ENCODE measurements at regions not wholly inside any gene's neighbourhood (a gene's known extent, or its start where the extent isn't known, plus 50 kb on each side); places are given as distances from the start of the nearest gene placed in this dataset.

DNA sequence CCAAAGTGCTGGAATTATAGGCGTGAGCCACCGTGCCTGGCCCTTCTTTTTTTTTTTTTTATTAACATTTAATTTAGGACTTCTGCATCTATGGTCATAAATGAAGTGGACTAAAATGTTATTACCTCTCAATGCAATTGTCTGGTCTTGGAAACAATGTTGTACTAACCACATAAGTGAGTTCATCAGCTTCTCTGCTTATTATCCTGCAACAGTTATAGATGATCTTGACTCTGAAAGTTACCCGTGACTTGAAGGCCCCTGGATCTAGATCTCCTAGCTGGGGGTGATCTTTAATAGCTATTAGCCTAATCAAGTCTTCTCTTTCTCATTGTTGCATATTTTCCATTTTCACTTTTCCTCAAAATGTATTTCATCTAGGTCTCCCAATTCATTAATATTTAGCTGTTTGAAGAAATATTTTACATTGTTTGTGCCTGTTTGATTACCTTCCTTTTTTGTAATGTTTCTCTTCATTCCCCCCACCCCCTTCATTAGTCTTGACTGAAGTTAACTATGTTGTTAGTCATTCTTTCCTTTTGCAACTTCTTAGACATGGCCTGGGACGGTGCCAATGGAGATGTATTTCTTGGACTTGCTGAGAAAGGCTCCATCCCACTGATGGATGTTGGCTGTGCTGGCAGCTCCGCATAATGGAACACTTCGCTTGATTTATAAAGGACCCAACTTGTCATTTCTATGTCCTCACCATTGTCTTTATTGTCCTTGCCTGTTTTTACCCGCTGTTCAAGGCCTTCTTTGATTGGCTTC lies 141.6 kb upstream of the RIOK3 start:
- Histone ChIP-seq H3K36me3 (ENCODE audit: insufficient read depth, insufficient read length, low read length) (no peaks in the 10 kb centered on the region), H3K9ac (ENCODE audit: insufficient read length, low read depth) (no peak overlapping the region), H3K9me3 (ENCODE audit: insufficient read depth, low read length) (peaks cover 11% of the 10 kb centered on the region), H3K4me3 (ENCODE audit: insufficient read length, low read depth) (no peak overlapping the region), H3K27me3 (ENCODE audit: insufficient read depth, insufficient read length) (no peaks in the 10 kb centered on the region), H3K4me1 (ENCODE audit: insufficient read depth, insufficient read length) (no peaks in the 10 kb centered on the region)
- TF ChIP-seq YY1 (IDR thresholded peaks at IDR 0.05; ENCODE audit: insufficient read depth, insufficient read length) (no peak), ZNF274 (IDR thresholded peaks at IDR 0.05; ENCODE audit: low read depth, low read length) (no peak), SUZ12 (IDR thresholded peaks at IDR 0.05; ENCODE audit: extremely low read depth, insufficient read depth, insufficient read length) (no peak)
- no peak for DNase-seq (ENCODE audit: low read depth, low spot score)

DNA sequence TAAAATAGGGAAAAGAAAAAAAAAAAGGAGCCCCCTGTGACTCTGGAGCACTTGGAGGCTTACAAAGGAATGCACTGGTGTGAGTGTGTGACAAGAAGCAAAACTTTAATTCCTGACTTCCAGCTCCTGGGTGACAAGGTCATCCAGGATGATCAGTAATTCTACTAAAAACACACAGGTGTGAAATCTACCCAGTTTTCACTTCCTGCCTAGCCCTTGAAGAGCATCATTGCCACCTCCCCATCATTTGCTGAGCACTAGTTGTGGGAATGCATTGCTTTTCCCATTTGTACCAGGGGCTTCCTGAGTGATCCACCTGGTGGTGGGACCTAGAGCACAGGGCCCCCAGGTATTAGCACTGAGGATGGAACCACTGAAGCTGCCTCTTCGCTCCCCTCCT lies 139.7 kb upstream of the RIOK3 start:
- Histone ChIP-seq H3K27me3 (ENCODE audit: insufficient read depth, insufficient read length) (no peaks in the 10 kb centered on the region), H3K9ac (ENCODE audit: insufficient read length, low read depth) (no peak overlapping the region), H3K36me3 (ENCODE audit: insufficient read depth, insufficient read length, low read length) (no peaks in the 10 kb centered on the region), H3K9me3 (ENCODE audit: insufficient read depth, low read length) (peaks cover 11% of the 10 kb centered on the region), H3K4me1 (ENCODE audit: insufficient read depth, insufficient read length) (no peaks in the 10 kb centered on the region), H3K4me3 (ENCODE audit: insufficient read length, low read depth) (no peak overlapping the region)
- no peak for DNase-seq (ENCODE audit: low read depth, low spot score)
- TF ChIP-seq YY1 (IDR thresholded peaks at IDR 0.05; ENCODE audit: insufficient read depth, insufficient read length), result no peak
- no peak for TF ChIP-seq SUZ12 (IDR thresholded peaks at IDR 0.05; ENCODE audit: extremely low read depth, insufficient read depth, insufficient read length)
- no peak for TF ChIP-seq ZNF274 (IDR thresholded peaks at IDR 0.05; ENCODE audit: low read depth, low read length)

DNA sequence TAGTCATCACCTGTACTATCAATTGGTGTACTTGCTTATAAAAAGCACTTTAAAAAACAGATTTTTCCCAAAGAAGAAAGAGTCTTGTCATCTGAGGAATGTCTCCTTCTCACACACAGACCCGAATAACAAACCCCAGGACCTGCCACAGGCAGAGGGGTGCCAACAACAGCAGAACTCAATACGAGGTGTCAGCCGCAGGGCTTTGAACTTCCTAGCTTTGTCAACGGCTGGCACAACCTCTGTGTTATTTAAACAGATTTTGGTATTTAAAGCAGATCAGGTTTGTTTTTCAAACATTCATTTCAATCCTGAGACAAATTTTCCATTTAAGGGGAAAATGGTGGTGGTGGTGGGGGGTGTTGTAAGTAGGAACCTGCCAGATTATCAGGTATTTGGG lies 138.4 kb upstream of the RIOK3 start:
- Histone ChIP-seq H3K9ac (ENCODE audit: insufficient read length, low read depth) (no peak overlapping the region), H3K27me3 (ENCODE audit: insufficient read depth, insufficient read length) (no peaks in the 10 kb centered on the region), H3K4me1 (ENCODE audit: insufficient read depth, insufficient read length) (no peaks in the 10 kb centered on the region), H3K36me3 (ENCODE audit: insufficient read depth, insufficient read length, low read length) (no peaks in the 10 kb centered on the region), H3K4me3 (ENCODE audit: insufficient read length, low read depth) (no peak overlapping the region), H3K9me3 (ENCODE audit: insufficient read depth, low read length) (peaks cover 11% of the 10 kb centered on the region)
- DNase-seq (ENCODE audit: low read depth, low spot score), result no peak
- TF ChIP-seq ZNF274 (IDR thresholded peaks at IDR 0.05; ENCODE audit: low read depth, low read length) (no peak), SUZ12 (IDR thresholded peaks at IDR 0.05; ENCODE audit: extremely low read depth, insufficient read depth, insufficient read length) (no peak), YY1 (IDR thresholded peaks at IDR 0.05; ENCODE audit: insufficient read depth, insufficient read length) (no peak)

DNA sequence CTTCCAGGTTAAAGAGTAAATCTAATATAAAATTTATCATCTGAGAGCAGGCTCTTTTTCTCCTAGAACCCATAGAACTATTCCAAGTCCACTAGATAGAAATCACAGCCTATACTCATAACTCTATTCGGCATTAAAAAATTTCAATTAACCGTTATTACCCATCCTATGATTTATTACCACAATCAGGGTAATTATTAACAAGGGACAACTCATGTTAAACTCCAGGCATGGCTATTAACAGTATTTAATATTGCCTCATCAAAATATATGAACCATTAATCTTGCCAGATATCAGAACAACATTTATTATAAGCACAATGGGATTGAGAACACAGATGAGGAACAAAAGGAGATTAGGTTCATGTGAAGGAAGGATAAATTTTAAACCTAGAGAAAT lies 136.8 kb upstream of the RIOK3 start:
- DNase-seq (ENCODE audit: low read depth, low spot score), result no peak
- Histone ChIP-seq H3K27me3 (ENCODE audit: insufficient read depth, insufficient read length) (no peaks in the 10 kb centered on the region), H3K9me3 (ENCODE audit: insufficient read depth, low read length) (peaks cover 11% of the 10 kb centered on the region), H3K4me1 (ENCODE audit: insufficient read depth, insufficient read length) (no peaks in the 10 kb centered on the region), H3K36me3 (ENCODE audit: insufficient read depth, insufficient read length, low read length) (no peaks in the 10 kb centered on the region), H3K9ac (ENCODE audit: insufficient read length, low read depth) (no peak overlapping the region), H3K4me3 (ENCODE audit: insufficient read length, low read depth) (no peak overlapping the region)
- TF ChIP-seq YY1 (IDR thresholded peaks at IDR 0.05; ENCODE audit: insufficient read depth, insufficient read length) (no peak), SUZ12 (IDR thresholded peaks at IDR 0.05; ENCODE audit: extremely low read depth, insufficient read depth, insufficient read length) (no peak), ZNF274 (IDR thresholded peaks at IDR 0.05; ENCODE audit: low read depth, low read length) (no peak)

DNA sequence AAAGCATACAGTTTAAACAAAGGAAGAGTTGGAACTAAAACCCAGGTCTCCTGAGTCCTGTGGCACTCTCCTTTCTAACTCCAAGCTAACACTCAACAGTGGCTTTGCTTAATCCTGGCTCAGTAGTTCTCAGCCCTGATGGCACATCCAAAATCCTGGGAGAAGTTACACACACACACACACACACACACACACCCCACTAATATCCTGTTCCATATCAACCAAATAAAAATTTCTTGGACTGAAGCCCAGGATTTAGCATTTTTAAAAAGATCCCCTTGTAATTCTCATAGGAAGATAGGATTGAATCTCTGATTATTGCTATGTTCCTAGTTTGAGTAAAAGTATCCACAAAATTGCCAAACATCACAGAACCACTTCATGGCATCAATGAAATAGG lies 136.1 kb upstream of the RIOK3 start:
- peaks cover 11% of the 10 kb centered on the region for H3K9me3 ChIP-seq (ENCODE audit: insufficient read depth, low read length)
- DNase-seq (ENCODE audit: low read depth, low spot score), result no peak
- H3K27me3 ChIP-seq (ENCODE audit: insufficient read depth, insufficient read length), result no peaks in the 10 kb centered on the region
- no peaks in the 10 kb centered on the region for H3K36me3 ChIP-seq (ENCODE audit: insufficient read depth, insufficient read length, low read length)
- no peak for TF ChIP-seq ZNF274 (IDR thresholded peaks at IDR 0.05; ENCODE audit: low read depth, low read length)
- no peak for TF ChIP-seq SUZ12 (IDR thresholded peaks at IDR 0.05; ENCODE audit: extremely low read depth, insufficient read depth, insufficient read length)
- no peak for TF ChIP-seq YY1 (IDR thresholded peaks at IDR 0.05; ENCODE audit: insufficient read depth, insufficient read length)
- no peak overlapping the region for H3K9ac ChIP-seq (ENCODE audit: insufficient read length, low read depth)
- H3K4me3 ChIP-seq (ENCODE audit: insufficient read length, low read depth), result no peak overlapping the region
- H3K4me1 ChIP-seq (ENCODE audit: insufficient read depth, insufficient read length), result no peaks in the 10 kb centered on the region

DNA sequence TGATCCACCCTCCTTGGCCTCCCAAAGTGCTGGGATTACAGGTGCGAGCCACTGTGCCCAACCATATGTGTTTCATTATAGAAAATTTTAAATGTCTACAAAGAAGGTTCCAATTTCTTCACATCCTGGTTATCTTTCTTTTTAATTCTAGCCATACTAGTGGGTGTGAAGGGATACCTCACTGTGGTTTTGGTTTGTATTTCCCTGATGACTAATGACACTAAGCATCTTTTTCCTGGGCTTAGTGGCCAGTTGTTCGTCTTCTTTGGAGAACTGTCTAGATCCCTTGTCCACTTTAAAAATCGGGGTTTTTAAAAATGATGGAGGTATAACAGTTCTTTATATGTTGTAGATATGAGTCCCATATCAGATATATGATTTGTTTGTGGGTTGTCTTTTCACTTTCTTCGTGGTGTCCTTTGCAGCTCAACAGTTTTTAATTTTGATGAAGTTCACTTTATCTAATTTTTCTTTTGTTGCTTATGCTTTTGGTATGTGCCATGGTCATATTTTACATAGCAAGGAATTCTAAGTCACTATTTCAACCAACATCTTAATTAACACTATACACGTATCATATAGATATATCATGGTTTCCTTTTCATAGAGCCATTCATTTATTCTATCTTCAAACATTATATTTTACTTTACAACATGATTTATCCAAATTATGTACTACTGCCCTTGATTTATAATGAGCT lies 135.0 kb upstream of the RIOK3 start:
- Histone ChIP-seq H3K9ac (ENCODE audit: insufficient read length, low read depth) (no peak overlapping the region), H3K9me3 (ENCODE audit: insufficient read depth, low read length) (peaks cover 11% of the 10 kb centered on the region), H3K4me3 (ENCODE audit: insufficient read length, low read depth) (no peak overlapping the region), H3K4me1 (ENCODE audit: insufficient read depth, insufficient read length) (no peaks in the 10 kb centered on the region), H3K27me3 (ENCODE audit: insufficient read depth, insufficient read length) (no peaks in the 10 kb centered on the region), H3K36me3 (ENCODE audit: insufficient read depth, insufficient read length, low read length) (no peaks in the 10 kb centered on the region)
- TF ChIP-seq YY1 (IDR thresholded peaks at IDR 0.05; ENCODE audit: insufficient read depth, insufficient read length) (no peak), SUZ12 (IDR thresholded peaks at IDR 0.05; ENCODE audit: extremely low read depth, insufficient read depth, insufficient read length) (no peak), ZNF274 (IDR thresholded peaks at IDR 0.05; ENCODE audit: low read depth, low read length) (no peak)
- no peak for DNase-seq (ENCODE audit: low read depth, low spot score)

DNA sequence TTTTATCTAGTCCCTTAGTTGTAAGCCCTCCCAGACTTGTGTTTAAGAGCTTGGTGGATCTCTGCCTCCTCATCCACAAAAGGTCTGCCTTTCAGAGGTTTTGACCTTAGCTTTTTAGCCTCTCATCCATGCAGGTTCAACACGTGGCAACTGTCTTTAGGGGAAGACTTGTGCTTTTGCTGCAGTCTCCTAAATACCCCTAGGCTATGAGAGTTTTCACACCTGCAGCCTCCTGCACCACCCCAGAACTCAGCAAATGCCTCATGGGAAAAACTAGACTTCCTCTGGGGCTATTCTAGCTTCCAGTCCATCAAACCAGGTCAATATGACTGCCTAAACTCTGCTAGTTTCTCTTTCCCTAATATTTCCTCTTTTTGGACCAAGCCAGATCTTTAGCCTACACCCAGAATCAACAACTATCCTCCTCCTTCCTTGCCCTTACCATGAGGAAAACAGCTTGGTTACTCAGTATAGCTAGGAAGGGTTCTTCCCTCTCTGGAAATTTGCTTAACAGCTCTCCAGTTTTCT lies 132.3 kb upstream of the RIOK3 start:
- no peak overlapping the region for H3K4me3 ChIP-seq (ENCODE audit: insufficient read length, low read depth)
- no peaks in the 10 kb centered on the region for H3K9me3 ChIP-seq (ENCODE audit: insufficient read depth, low read length)
- DNase-seq (ENCODE audit: low read depth, low spot score), result no peak
- no peak overlapping the region for H3K9ac ChIP-seq (ENCODE audit: insufficient read length, low read depth)
- H3K36me3 ChIP-seq (ENCODE audit: insufficient read depth, insufficient read length, low read length), result no peaks in the 10 kb centered on the region
- no peaks in the 10 kb centered on the region for H3K27me3 ChIP-seq (ENCODE audit: insufficient read depth, insufficient read length)
- TF ChIP-seq SUZ12 (IDR thresholded peaks at IDR 0.05; ENCODE audit: extremely low read depth, insufficient read depth, insufficient read length), result no peak
- TF ChIP-seq YY1 (IDR thresholded peaks at IDR 0.05; ENCODE audit: insufficient read depth, insufficient read length), result no peak
- no peak for TF ChIP-seq ZNF274 (IDR thresholded peaks at IDR 0.05; ENCODE audit: low read depth, low read length)
- no peaks in the 10 kb centered on the region for H3K4me1 ChIP-seq (ENCODE audit: insufficient read depth, insufficient read length)

All from NT2/D1 (cell line).